K562 (cell line): ENCODE measurements at regions not wholly inside any gene's neighbourhood (a gene's known extent, or its start where the extent isn't known, plus 50 kb on each side); places are given as distances from the start of the nearest gene placed in this dataset.

ENCODE experiments used
- ATAC-seq: fragments of 200-7000 bp; cut with Tn5 transposase; 3 replicates; pipeline ENCODE4 v1.9.1; 2020; ENCODE audit warnings: moderate library complexity
- BruUV-seq: library from RNA; stranded (reverse); fragments of 400-500 nt; replicated peaks from 2 replicates; lab custom pipeline; 2021; lab: Mats Ljungman, UMichigan
- CTCF ChIA-PET: fragments of 300-600 bp; formaldehyde crosslinking; extraction: SDS; loops from one replicate; lab custom pipeline; 2021; ENCODE audit warnings: low intra/inter-chr PET ratio; lab: Yijun Ruan, JAX
- POLR2A ChIA-PET: fragments of 300-600, 350-650 bp; sonication (Branson Sonifier 250); formaldehyde crosslinking; extraction: SDS; loops from one replicate; lab custom pipeline; 2021; ENCODE audit warnings: antibody characterized with exemption, inconsistent platforms; lab: Yijun Ruan, JAX
- DNase-seq, 4 experiments: peaks; one replicate each; pipeline versions ENCODE4 v3.0.0 to v3.0.0-alpha.2; 2011 to 2018; ENCODE audit warnings: low spot score in 3 of 4, mixed read lengths in 3 of 4; ENCODE audit errors: extremely low read depth in 1 of 4
- FAIRE-seq: peaks from 2 replicates; lab custom pipeline; 2011; peaks lifted over from hg19 to GRCh38; lab: Jason Lieb, UNC
- H2AFZ ChIP-seq: 2 replicates; pipeline ENCODE4 v1.6.0; 2011; ENCODE audit warnings: low read depth, low read length, control low read depth, inconsistent platforms
- H3K27ac ChIP-seq: fragments of 200-600 bp; 3 replicates; pipeline ENCODE4 v1.8.0; 2011; ENCODE audit warnings: low read depth, mild to moderate bottlenecking, control low read depth, inconsistent platforms, low read length, moderate library complexity, mixed read lengths; ENCODE audit errors: extremely low read depth
- H3K27me3 ChIP-seq, 2 experiments: fragments of 300-600 bp in 1 of 2; 2 replicates in 1 of 2; 3 replicates in 1 of 2; pipeline versions ENCODE4 v1.6.0 to v1.8.0; 2011; ENCODE audit warnings: inconsistent platforms in 2 of 2, low read length in 2 of 2, mild to moderate bottlenecking in 1 of 2, mixed read lengths in 1 of 2, moderate library complexity in 1 of 2; ENCODE audit not compliant: control insufficient read depth in 2 of 2, insufficient read depth in 2 of 2
- H3K36me3 ChIP-seq: fragments of 300-600 bp; 3 replicates; pipeline ENCODE4 v1.8.0; 2011; ENCODE audit warnings: mild to moderate bottlenecking, low read length, inconsistent platforms; ENCODE audit not compliant: control insufficient read depth, insufficient read depth
- H3K4me1 ChIP-seq, 2 experiments: fragments of 200-600 bp in 1 of 2; replicated peaks in 1 of 2; 2 replicates in 1 of 2; 3 replicates in 1 of 2; pipeline versions ENCODE4 v1.5.1 to v1.8.0; 2011; ENCODE audit warnings: inconsistent platforms in 2 of 2, low read length in 2 of 2, mild to moderate bottlenecking in 1 of 2, mixed read lengths in 1 of 2, moderate library complexity in 1 of 2; ENCODE audit not compliant: control insufficient read depth in 2 of 2, insufficient read depth in 2 of 2
- H3K4me2 ChIP-seq: 2 replicates; pipeline ENCODE4 v1.6.1; 2011; ENCODE audit warnings: low read length, control low read depth, inconsistent platforms, mixed read lengths; ENCODE audit not compliant: insufficient read depth
- H3K4me3 ChIP-seq: fragments of 200-600 bp; sonication (generic), shearing (Covaris generic); 2 replicates; pipeline ENCODE4 v1.5.1; 2016; ENCODE audit warnings: control low read depth, inconsistent platforms
- H3K79me2 ChIP-seq: fragments of 200-600 bp; 3 replicates; pipeline ENCODE4 v1.8.0; 2011; ENCODE audit warnings: low read length, inconsistent platforms; ENCODE audit not compliant: control insufficient read depth, insufficient read depth
- H3K9ac ChIP-seq, 2 experiments: 2 replicates each; pipeline versions ENCODE4 v1.6.0 to v1.6.1; 2011; ENCODE audit warnings: low read depth in 2 of 2, low read length in 2 of 2, control low read depth in 1 of 2, inconsistent platforms in 1 of 2, mild to moderate bottlenecking in 1 of 2, mixed read lengths in 1 of 2; ENCODE audit not compliant: insufficient read depth in 1 of 2
- H3K9me1 ChIP-seq: one replicate; pipeline ENCODE4 v1.6.0; 2011; ENCODE audit warnings: inconsistent platforms, mild to moderate bottlenecking, low read length, moderate library complexity; ENCODE audit not compliant: control insufficient read depth, insufficient read depth
- H3K9me3 ChIP-seq: replicated peaks from 2 replicates; pipeline ENCODE4 v1.5.1; 2011; ENCODE audit warnings: low read depth, low read length, inconsistent platforms; ENCODE audit not compliant: control insufficient read depth, insufficient read depth
- H4K20me1 ChIP-seq: replicated peaks from 2 replicates; pipeline ENCODE4 v1.6.1; 2011; ENCODE audit warnings: low read length, inconsistent platforms, mixed read lengths; ENCODE audit not compliant: control insufficient read depth, insufficient read depth
- ARID2 ChIP-seq: fragments of 450-650 bp; IDR thresholded peaks from 2 replicates; pipeline ENCODE4 v1.6.1; 2017; ENCODE audit warnings: antibody characterized with exemption, mild to moderate bottlenecking
- DDX20 ChIP-seq: fragments of 450-650 bp; IDR thresholded peaks from 2 replicates; pipeline ENCODE4 v1.6.1; 2016; ENCODE audit warnings: missing genetic modification characterization, low read depth, mild to moderate bottlenecking, missing compliant biosample characterization, moderate library complexity
- ERF ChIP-seq: fragments of 450-650 bp; formaldehyde crosslinking; IDR thresholded peaks from 2 replicates; pipeline ENCODE4 v1.4.0; 2020; ENCODE audit warnings: mild to moderate bottlenecking, mixed read lengths
- ESRRB ChIP-seq: fragments of 250-450 bp; sonication (Bioruptor Pico); IDR thresholded peaks from 2 replicates; pipeline ENCODE4 v1.5.0; 2020; ENCODE audit warnings: mild to moderate bottlenecking, moderate library complexity, borderline replicate concordance
- ILF3 ChIP-seq: fragments of 450-650 bp; IDR thresholded peaks from 2 replicates; pipeline ENCODE4 v1.6.1; 2018; ENCODE audit warnings: antibody characterized with exemption, mild to moderate bottlenecking, moderate library complexity, borderline replicate concordance
- KAT8 ChIP-seq: fragments of 450-650 bp; IDR thresholded peaks from 2 replicates; pipeline ENCODE4 v1.6.1; 2016; ENCODE audit warnings: low read depth, mild to moderate bottlenecking
- MEIS2 ChIP-seq: fragments of 450-650 bp; IDR thresholded peaks from 2 replicates; pipeline ENCODE4 v1.6.1; 2014; ENCODE audit warnings: mild to moderate bottlenecking; ENCODE audit not compliant: partially characterized antibody
- NEUROD1 ChIP-seq: fragments of 150-350 bp; IDR thresholded peaks from 2 replicates; pipeline ENCODE4 v1.6.1; 2014; ENCODE audit warnings: borderline replicate concordance, low read length, low read depth; ENCODE audit not compliant: partially characterized antibody
- POLR3A ChIP-seq: IDR thresholded peaks from 2 replicates; pipeline ENCODE4 v1.6.1; 2011; ENCODE audit warnings: borderline replicate concordance, mild to moderate bottlenecking, moderate library complexity; ENCODE audit not compliant: insufficient read length, insufficient read depth; ENCODE audit errors: extremely low read depth
- RBM39 ChIP-seq: fragments of 200-400 bp; formaldehyde crosslinking; optimal IDR thresholded peaks from 2 replicates; pipeline ENCODE3; 2018; ENCODE audit warnings: low read depth, low read length
- SMARCC2 ChIP-seq: fragments of 450-650 bp; IDR thresholded peaks from 2 replicates; pipeline ENCODE4 v1.6.1; 2017; ENCODE audit warnings: antibody characterized with exemption, moderate library complexity, mild to moderate bottlenecking, low read depth
- ZNF408 ChIP-seq: fragments of 250-450 bp; sonication (Bioruptor Pico); IDR thresholded peaks from 2 replicates; pipeline ENCODE4 v1.4.0; 2020; ENCODE audit warnings: low read depth, mild to moderate bottlenecking, moderate library complexity
- WGBS: fragments of 100-300 bp; shearing (Covaris generic); methylation state at CpG from one replicate; pipeline ENCODE4 v1.1.6; 2016; ENCODE audit warnings: low coverage, mixed read lengths; ENCODE audit not compliant: insufficient coverage; ENCODE audit errors: missing lambda C conversion rate; 5-methylcytosine and 5-hydroxymethylcytosine counted together
- in situ Hi-C: fragments of 300-500 bp; cut with MboI; formaldehyde crosslinking; loops from 4 replicates; pipeline ENCODE4 v1.15.0; 2018; ENCODE audit warnings: inconsistent platforms, mixed read lengths
- intact Hi-C: fragments of 100-400 bp; cut with micrococcal nuclease; formaldehyde crosslinking; loops from 2 replicates; pipeline ENCODE4 v1.14.2; 2022
- TF ChIP-seq, protein P1 (sequence below): fragments of 450-650 bp; formaldehyde crosslinking; conservative IDR thresholded peaks from 2 replicates; pipeline ENCODE4 v1.4.0; 2022; ENCODE audit warnings: mild to moderate bottlenecking, missing genetic modification characterization
- TF ChIP-seq, protein P2 (sequence below): sonication (generic); formaldehyde crosslinking; IDR thresholded peaks from 2 replicates; pipeline ENCODE4 v1.8.0; 2022; ENCODE audit warnings: mild to moderate bottlenecking, missing genetic modification reagents, borderline replicate concordance

- TF ChIP-seq, protein P1, sequence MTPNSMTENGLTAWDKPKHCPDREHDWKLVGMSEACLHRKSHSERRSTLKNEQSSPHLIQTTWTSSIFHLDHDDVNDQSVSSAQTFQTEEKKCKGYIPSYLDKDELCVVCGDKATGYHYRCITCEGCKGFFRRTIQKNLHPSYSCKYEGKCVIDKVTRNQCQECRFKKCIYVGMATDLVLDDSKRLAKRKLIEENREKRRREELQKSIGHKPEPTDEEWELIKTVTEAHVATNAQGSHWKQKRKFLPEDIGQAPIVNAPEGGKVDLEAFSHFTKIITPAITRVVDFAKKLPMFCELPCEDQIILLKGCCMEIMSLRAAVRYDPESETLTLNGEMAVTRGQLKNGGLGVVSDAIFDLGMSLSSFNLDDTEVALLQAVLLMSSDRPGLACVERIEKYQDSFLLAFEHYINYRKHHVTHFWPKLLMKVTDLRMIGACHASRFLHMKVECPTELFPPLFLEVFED (CRISPR knock-in tag) = no peak
These were observed 627.4 kb downstream of the LMO4 start (continued) for GRCh38 chr1:87956072-87956471.

GRCh38 chr1:87956750-87957149 is 628.1 kb downstream of the LMO4 start:
- BruUV-seq = no TSS peak
- CTCF ChIA-PET = no interaction called here
- no peak overlapping the region for H3K27ac ChIP-seq
- no peaks in the 10 kb centered on the region for H3K9me1 ChIP-seq
- H3K4me3 ChIP-seq = no peak overlapping the region
- H3K79me2 ChIP-seq = no peaks in the 10 kb centered on the region
- in situ Hi-C loops = no loop called here
- H2AFZ ChIP-seq = no peak overlapping the region
- FAIRE-seq (no peak), DNase-seq (no peak), ATAC-seq (no peak)
- no peak overlapping the region for H3K4me2 ChIP-seq
- POLR2A ChIA-PET = no interaction called here
- WGBS = 7% methylated on average over 1 of the region's 1 CpG
- no peaks in the 10 kb centered on the region for H3K4me1 ChIP-seq
- no peaks in the 10 kb centered on the region for H3K36me3 ChIP-seq
- no peak overlapping the region for H3K9ac ChIP-seq
- no peaks in the 10 kb centered on the region for H3K27me3 ChIP-seq
- no peaks in the 10 kb centered on the region; the same call in 1 of the 2 replicates for H3K9me3 ChIP-seq
- intact Hi-C loops = loop anchor here (10.0 kb wide), 1 partner anchor 462 kb away; no protein-coding TSS in a partner anchor
- TF ChIP-seq ERF = no peak
- TF ChIP-seq SMARCC2 = no peak
- no peak for TF ChIP-seq ESRRB (CRISPR knock-in tag)
- no peak for TF ChIP-seq ZNF408
- no peak for TF ChIP-seq KAT8
- no peak for TF ChIP-seq RBM39
- TF ChIP-seq ARID2 = no peak
- TF ChIP-seq ILF3 = no peak
- no peak for TF ChIP-seq MEIS2
- TF ChIP-seq POLR3A = no peak
- TF ChIP-seq, protein P2, sequence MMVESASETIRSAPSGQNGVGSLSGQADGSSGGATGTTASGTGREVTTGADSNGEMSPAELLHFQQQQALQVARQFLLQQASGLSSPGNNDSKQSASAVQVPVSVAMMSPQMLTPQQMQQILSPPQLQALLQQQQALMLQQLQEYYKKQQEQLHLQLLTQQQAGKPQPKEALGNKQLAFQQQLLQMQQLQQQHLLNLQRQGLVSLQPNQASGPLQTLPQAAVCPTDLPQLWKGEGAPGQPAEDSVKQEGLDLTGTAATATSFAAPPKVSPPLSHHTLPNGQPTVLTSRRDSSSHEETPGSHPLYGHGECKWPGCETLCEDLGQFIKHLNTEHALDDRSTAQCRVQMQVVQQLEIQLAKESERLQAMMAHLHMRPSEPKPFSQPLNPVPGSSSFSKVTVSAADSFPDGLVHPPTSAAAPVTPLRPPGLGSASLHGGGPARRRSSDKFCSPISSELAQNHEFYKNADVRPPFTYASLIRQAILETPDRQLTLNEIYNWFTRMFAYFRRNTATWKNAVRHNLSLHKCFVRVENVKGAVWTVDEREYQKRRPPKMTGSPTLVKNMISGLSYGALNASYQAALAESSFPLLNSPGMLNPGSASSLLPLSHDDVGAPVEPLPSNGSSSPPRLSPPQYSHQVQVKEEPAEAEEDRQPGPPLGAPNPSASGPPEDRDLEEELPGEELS = no peak
- no peak for TF ChIP-seq NEUROD1
- no peak for TF ChIP-seq DDX20 (tag)
- H4K20me1 ChIP-seq = no peaks in the 10 kb centered on the region
